Suprapubic skin (tissue), 4 donors: ENCODE measurements at regions not wholly inside any gene's neighbourhood (a gene's known extent, or its start where the extent isn't known, plus 50 kb on each side); places are given as distances from the start of the nearest gene placed in this dataset.

Experiments
- EP300 ChIP-seq: sonication (generic); formaldehyde crosslinking; IDR thresholded peaks from one replicate; pipeline ENCODE4 v1.6.1; 2017; ENCODE audit warnings: antibody characterized with exemption
- POLR2A ChIP-seq, 2 donors: fragments of 450-650 bp; IDR thresholded peaks; one replicate each; pipeline ENCODE4 v1.6.1; 2017; ENCODE audit warnings: antibody characterized with exemption in 2 of 2, mild to moderate bottlenecking in 2 of 2, moderate library complexity in 2 of 2
- POLR2AphosphoS5 ChIP-seq, 3 donors: sonication (generic); formaldehyde crosslinking; IDR thresholded peaks; one replicate each; pipeline ENCODE4 v1.6.1; 2017; ENCODE audit warnings: antibody characterized with exemption in 3 of 3
- TF ChIP-seq, protein P1 (sequence below), 2 donors: fragments of 200-600 bp in 1 of 2; fragments of 450-650 bp in 1 of 2; sonication (generic) in 1 of 2; IDR thresholded peaks; one replicate each; pipeline ENCODE4 v1.5.1; 2016 to 2019; ENCODE audit warnings: antibody characterized with exemption in 2 of 2, mild to moderate bottlenecking in 1 of 2, moderate library complexity in 1 of 2

DNA sequence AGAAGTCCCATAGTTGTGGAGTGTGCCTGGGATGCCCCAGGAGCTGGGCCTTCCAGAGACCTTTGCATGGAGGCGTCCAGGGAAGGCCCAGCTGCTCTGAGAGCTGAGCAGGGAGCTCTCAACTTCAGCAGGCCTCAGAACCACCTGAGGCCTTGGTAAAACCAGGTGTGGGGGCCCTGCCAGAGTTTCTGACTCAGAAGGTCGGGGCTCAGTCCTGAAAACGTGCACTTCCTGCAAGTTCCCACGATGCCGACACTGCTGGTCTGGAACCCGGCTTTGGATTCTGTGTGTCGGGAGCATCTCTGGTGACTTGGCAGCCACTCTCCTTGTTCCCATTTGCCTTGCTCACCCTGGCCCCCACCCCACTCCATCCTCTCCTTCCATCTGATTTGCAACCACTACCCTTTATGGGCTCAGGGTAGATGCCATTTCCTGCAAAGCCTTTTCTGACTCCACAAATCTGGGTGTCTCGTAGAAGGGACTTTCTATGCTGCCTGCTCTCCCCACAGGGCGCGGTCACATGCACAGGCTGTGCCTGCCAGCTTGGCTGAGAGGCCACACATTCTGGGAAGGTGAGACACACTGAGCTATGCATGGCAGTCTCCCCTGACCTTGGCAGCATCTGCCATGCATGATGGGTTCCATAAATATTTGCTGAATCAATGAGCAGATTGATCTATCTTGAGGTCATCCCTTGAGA lies 244.7 kb downstream of the COL4A1 start:
- TF ChIP-seq, protein P1, sequence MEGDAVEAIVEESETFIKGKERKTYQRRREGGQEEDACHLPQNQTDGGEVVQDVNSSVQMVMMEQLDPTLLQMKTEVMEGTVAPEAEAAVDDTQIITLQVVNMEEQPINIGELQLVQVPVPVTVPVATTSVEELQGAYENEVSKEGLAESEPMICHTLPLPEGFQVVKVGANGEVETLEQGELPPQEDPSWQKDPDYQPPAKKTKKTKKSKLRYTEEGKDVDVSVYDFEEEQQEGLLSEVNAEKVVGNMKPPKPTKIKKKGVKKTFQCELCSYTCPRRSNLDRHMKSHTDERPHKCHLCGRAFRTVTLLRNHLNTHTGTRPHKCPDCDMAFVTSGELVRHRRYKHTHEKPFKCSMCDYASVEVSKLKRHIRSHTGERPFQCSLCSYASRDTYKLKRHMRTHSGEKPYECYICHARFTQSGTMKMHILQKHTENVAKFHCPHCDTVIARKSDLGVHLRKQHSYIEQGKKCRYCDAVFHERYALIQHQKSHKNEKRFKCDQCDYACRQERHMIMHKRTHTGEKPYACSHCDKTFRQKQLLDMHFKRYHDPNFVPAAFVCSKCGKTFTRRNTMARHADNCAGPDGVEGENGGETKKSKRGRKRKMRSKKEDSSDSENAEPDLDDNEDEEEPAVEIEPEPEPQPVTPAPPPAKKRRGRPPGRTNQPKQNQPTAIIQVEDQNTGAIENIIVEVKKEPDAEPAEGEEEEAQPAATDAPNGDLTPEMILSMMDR (IDR thresholded peaks at IDR 0.05), result no peak
- no peak for TF ChIP-seq POLR2A (IDR thresholded peaks at IDR 0.05)
- TF ChIP-seq POLR2AphosphoS5 (IDR thresholded peaks at IDR 0.05), result no peak
- TF ChIP-seq EP300, result no peak
